ENCODE measurements at regions not wholly inside any gene's neighbourhood (a gene's known extent, or its start where the extent isn't known, plus 50 kb on each side); places are given as distances from the start of the nearest gene placed in this dataset.

DNA sequence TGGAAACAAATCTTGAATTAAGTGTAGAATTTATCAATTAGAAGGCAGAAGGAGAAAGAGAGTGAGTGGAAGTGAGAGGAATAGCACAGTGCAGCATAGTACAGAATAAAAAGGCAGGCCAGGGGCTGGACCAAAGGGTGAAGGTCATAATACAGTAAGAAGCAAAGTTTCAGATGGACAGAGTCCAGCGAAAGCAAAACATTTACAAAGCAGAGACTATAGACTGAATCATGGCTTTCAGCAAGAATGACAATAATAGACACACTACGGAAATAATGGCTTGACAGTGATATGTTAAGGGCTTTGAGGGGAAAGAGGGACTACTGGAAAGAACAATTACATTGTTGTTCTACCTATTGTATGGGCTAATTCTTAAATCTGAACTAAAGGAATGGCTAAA is 249.0 kb upstream of the CHD1 start:
- TF ChIP-seq, protein P1, sequence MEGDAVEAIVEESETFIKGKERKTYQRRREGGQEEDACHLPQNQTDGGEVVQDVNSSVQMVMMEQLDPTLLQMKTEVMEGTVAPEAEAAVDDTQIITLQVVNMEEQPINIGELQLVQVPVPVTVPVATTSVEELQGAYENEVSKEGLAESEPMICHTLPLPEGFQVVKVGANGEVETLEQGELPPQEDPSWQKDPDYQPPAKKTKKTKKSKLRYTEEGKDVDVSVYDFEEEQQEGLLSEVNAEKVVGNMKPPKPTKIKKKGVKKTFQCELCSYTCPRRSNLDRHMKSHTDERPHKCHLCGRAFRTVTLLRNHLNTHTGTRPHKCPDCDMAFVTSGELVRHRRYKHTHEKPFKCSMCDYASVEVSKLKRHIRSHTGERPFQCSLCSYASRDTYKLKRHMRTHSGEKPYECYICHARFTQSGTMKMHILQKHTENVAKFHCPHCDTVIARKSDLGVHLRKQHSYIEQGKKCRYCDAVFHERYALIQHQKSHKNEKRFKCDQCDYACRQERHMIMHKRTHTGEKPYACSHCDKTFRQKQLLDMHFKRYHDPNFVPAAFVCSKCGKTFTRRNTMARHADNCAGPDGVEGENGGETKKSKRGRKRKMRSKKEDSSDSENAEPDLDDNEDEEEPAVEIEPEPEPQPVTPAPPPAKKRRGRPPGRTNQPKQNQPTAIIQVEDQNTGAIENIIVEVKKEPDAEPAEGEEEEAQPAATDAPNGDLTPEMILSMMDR (IDR thresholded peaks at IDR 0.05; ENCODE audit: low read depth, low read length, poor library complexity, severe bottlenecking), result no peak
- TF ChIP-seq EZH2phosphoT487 (IDR thresholded peaks at IDR 0.05; ENCODE audit: borderline replicate concordance, low read length), result no peak
